Activated CD8-positive, alpha-beta memory T cell treated with anti-CD3 and anti-CD28 coated beads for 1 hour (primary cell): ENCODE measurements at regions not wholly inside any gene's neighbourhood (a gene's known extent, or its start where the extent isn't known, plus 50 kb on each side); places are given as distances from the start of the nearest gene placed in this dataset.

Source experiments
- DNase-seq, 2 donors: peaks; one replicate each; pipeline ENCODE4 v3.0.0-alpha.2; 2020; ENCODE audit warnings: low read depth in 1 of 2; ENCODE audit errors: extremely low read depth in 1 of 2

DNA sequence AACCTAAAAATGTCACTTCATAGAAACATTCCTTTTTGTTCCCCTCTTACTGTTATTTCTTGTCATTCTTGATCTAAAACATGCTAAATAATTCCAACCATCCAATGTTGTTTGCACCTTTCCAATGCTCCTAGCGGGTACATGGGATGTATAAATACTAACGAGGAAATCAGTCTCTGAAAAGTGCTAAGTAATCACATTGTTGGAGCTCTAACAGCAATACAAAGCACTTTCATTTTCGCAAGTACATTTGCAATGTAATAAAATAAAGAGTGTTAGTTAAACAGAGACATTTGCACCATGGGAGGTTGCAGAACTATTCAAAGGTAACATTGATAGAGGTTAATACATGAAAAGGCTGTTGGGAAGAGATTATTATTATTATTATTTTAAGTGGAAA, 286.2 kb upstream of the ACVR2A start:
- DNase-seq = no peak

DNA sequence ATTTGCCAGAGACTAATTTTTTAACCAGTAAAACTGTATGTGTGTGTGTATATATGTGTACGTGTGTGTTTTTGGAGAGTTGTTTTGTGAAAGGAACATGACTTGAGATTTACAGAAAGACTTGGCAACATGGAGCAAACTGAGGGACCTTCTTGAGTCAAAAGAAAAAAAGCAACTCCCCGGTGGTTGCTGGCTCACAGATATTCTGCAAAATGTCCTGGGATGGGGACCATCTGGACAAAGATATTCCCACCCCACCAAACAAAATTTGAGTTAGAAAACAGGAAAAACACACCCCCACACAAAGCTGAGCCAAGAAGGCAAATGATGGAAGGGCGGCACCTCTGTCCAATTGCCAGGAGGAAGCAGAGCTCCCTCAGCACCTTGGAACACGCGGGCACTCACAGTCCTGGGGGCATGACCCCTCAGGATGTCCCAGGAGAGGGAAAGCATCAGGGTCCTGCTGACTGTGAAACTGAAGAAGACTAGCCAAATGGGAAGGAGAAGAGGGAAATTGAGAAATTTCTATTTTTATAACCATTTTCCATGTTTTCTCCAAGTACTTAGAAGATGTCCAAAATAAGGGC, 290.2 kb upstream of the ACVR2A start:
- DNase-seq = no peak

DNA sequence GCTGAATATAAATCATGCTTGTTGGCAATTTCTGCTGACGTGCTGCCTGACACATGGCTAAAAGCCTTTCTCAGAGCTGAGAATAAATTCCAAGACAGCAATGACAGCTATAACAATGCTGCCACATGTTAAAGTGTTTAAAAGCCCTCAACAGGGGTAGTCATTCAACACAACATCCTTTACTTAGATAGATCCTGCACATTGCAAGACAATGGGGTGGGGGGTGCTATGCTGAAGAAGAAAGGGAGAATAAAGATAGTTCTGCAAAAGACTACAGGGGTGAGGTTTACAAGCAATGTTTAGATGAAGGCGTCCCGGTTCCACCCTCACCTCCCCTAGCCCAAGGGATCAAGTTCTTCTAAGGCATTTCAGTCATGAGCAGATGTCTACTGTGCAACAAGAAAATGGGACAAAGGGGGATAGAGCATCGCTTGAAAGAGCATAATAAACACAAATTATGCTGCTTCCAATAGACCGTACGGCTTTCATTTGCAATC, 291.0 kb upstream of the ACVR2A start:
- no peak for DNase-seq

DNA sequence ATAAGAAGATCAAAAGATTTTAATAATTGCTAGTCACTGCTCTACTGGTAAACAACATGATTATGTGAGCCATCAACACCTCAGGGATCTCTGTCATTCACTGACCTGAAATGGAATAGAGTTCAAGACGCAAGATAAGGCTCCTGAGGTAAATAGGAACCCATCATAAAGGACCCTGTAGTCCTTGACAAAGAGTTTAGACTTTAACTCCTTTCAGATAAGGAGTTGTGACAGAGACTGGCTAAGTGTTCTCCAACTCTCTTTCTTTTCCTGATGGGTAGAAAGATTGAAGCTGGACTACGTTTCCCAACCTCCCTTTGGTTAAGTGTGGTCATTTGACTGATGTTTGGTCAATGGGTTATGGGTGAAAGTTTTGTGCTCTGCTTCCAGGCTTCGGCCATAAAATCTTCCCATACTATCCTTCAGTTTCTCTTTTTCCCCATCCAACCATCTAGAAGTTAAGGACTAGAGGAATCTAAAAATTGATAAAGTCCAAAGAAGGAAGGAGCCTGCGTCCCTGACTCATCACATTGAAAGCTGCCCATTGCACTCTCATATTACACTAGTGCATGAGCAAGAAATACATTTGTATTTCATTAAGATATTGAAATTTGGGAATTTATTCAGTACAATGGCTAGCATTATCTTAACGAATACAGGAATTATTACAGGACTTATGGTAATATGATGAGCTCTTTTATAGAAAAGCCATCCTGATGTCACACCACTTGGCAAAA, 293.7 kb upstream of the ACVR2A start:
- DNase-seq = no peak

DNA sequence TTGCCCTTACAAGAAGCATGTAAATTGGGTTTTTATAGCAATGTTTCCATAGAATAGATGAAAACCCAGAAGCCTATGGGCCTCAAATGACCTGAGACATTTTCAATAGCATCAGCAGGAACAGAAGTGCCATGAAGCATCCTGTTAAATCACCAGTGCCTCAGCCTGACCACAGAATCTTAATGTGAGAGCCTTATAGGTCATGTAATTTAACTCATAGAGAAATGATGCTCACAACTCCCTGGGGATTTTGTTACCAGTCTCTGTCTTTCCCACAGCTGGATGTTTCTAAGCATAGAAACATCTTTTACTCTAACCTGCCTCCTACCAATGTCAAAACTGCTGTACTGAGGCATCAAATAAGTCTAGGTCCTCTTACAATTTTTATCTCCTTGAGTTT, 295.8 kb upstream of the ACVR2A start:
- DNase-seq = no peak

DNA sequence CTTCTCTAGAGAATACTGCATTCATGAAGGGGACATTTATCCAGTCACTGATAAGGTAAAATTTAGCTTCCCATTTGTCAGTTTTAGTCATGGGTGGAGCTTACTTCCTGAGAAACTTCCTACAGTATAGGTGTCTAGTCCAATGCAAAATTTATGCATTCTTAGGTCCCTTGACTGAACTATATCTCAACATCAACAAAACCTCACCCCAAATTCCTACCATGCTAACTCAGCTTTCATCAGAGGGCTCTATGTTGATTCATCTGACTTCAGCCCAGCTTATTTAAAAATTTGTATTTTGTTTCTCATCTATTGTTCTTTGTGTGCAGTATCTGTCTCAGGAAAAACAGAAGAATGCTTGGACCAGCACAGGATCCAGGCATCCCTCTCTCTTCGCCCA, 296.4 kb upstream of the ACVR2A start:
- DNase-seq = no peak

DNA sequence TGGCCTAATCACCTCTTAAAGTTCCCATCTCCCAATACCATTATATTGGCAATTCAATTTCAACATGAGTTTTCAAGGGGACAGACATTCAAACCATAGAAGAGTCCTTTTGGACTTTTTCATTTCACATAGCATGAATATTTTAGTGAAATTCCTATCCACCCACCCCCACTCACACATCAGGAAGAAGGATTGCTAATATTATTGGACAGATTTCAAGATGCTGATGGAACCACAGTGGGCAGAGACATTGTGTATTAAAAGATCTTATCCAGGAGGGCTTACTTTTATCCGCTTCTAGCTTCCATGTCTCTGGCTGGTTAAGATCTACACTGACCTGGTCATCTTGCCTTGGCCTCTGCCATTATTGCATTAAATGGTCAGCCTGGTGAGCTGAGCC, 297.4 kb upstream of the ACVR2A start:
- no peak for DNase-seq

DNA sequence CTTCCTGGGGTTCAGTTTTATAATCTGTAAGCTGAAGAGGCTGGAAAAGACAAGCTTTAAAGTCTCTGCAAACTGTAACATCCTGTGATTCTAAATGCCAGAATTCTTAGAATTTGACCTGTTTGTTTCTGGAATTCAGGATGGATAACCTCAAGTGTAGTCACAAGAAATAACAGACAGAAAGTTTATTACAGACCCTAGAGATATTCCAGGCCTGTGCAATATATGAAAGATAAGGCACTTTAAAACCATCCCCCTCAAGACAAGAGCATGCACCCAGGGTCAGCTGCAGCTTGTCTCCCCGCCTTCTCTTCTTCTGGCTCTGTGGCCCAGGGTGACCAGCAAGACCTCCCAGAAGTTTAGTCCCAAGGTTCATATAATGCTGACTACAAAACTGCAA, 298.7 kb upstream of the ACVR2A start:
- no peak for DNase-seq

DNA sequence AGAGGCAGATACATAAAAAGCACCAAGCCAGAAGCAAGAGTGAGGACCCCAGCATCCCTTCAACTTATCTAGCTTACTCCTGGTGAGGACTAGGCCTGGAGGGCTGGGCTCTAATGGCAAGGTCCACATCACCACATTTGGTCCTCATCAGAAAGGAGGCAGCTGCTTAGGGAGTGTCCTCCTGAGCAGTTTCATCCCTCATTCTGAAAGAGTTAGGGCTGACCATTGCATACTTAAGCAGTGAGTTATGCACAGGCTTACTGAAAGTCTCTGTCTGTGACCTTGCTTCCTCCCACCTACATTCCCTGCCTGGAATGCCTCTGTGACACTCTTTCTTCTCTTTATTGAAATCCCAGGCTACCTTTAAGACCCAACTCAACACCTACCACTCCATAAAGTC, 301.8 kb upstream of the ACVR2A start:
- DNase-seq = no peak

DNA sequence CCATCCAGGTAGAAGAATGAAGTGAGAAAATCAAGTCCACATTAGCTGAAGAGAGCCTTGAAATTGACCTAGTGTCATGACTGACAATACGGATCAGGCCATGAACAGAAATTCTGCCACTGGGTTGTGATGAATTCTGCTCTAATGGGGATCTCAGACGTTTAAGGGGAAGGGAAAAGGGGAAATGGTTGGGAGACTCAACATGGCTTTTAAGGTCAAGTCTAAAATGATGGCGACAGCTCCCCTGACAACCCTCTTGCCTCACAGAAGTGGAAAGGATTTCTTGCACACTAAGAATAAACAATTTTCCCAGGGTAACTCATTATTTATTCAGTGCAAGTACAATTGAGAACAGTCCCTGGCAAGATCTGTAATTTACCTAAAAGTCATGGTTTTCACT, 302.5 kb upstream of the ACVR2A start:
- DNase-seq = no peak

DNA sequence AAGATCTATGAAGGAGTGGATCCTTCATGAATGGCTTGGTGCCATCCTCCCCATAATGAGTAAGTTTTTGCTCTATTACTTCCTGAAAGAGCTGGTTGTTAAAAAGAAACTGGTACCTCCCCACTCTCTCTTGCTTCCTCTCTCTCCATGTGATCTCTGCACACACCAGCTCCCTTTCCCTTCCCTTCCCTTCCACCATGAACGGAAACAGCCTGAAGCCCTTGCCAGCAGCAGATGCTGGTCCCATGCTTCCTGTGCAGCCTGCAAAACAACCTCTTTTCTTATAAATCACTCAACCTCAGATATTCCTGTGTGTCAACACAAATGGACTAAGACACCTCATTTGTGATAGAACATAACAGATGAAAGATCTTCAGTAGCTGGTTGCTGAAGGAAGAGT, 303.5 kb upstream of the ACVR2A start:
- no peak for DNase-seq

DNA sequence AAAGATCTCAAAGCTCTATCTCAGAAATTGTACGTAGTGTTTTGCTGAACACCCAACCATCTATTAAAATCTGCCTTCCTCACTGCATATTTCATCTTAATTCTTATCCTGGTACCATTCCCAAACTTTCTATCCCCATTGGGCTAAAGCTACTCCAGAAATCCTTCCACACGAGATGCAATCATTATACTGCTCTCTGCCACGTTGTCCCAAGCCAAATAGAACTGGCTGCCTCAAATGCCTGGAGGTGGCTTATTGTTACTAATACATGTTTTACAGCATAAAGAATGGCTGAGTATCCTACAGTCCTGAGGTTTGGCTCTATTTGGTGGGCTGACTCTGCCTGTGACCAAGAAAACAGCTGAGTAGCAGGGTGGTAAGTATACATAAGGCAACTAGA, 306.0 kb upstream of the ACVR2A start:
- DNase-seq = no peak

DNA sequence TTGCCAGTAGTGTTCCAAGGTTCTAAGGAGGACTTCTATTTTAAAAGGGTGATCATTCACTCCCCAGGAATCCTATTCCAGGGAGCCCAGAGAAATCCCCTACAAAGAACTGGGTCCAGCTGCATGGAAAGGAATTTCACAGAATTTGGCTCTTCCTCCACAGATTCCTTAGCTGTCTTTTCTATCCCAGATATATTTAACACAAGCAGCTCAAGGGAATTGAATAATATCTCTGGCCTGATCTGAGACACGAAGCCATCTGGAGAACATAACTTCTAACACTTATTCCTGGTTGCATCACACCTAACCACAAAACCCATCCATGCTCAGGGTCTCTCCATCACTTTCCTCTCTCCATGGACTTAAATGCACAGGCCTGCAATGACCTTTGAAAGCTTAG, 306.7 kb upstream of the ACVR2A start:
- DNase-seq = no peak

DNA sequence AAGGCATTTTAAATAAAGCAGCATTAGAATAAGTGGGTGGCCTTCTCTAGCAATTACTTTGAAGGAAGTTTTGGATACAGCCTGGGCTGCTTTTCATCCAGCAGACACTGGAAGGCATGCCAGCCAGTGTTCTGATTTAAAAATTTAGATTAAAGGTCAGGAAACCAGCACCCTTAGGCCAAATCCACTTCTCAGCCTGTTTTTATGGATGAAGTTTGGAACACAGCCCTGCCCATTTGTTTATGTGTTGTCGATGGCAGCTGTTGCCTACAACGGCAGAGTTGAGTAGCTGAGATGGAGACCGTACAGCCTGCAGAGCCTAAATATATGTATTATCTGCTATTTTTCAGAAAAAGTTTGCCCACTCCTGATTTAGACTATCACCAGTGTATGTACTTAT, 313.6 kb upstream of the ACVR2A start:
- no peak for DNase-seq

DNA sequence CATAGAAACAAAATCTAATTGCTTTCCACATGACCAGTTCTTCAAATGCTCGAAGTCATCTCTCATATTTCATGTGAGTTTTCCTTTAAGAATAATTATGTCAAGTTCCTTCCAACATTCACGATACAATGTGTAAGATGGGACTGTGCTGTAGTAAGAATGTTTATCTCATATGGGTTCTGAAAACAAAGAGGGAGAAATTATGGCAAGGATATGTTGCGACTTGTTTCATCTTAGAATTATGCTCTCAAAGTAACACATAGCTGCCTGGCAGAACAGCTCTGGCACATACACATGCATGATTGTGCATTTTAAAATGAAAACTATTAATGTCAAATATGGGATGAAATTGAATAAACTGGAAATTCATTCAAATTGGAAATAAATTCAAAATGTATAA, 314.8 kb upstream of the ACVR2A start:
- DNase-seq = no peak

DNA sequence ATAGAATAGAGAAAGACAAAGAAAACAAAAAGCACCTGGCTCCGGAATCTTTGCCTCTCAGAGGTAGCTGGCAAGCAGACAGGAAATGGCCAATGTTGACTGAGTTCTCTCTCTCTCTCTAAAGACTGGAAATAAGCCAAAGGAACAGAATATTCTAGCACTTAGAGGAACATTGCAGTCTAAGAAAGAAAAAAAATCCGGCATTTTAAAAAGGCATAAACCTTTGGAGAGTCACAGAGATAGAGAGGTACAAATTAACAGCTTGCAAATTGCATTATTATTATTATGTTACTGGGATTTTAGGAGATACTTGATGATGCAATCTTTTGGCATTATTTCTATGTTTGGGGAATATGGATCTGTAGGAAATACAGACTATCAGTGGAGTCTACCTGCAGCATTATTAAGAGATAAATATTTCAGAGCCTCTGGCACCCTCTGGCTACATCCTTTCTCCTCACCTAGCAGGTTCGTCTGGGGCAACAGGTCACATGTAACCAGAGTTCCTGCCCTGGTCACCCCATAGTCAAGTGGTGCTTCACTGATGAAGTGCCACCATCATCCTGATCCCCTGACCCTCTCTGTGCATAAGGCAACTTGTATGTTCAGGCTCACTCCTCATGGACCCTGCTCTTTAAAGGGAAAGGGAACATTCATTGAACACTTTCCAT, 318.9 kb upstream of the ACVR2A start:
- DNase-seq = no peak

DNA sequence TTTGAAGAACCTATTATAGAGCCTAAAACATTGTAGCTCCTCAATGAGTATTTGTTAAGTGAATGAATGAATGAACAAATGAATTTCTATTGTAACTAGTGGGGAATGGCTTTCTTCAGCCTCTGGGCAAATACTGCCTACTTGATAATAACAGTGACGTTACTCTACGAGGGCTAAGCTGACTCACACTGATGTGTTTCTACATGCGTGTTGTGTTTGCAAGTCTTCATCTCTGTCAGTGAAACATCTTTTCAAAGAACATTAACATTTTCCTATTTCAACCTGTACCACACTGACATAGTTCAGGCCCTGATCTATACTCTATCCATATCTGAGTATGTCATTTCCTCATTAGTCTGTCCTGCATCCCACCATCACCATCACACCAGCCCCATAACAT, 319.9 kb upstream of the ACVR2A start:
- no peak for DNase-seq

DNA sequence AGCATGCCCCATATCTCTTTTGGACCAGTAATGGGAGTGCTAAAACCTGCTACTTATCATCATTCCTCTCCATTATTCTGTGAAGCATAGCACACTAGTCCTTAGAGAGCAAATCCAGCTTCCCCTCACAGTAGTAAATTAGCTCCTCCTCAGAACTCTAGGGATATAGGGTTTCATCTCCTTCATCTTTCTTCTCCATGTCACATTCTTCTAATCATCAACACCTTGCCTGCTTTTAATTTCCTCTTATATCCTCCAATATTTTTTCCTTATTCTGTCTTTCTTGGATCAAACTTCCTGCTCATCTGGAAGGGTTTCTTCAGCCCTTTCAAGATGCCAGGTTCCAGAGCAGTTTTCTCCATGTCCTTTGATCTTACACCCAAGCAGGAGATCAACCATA, 321.4 kb upstream of the ACVR2A start:
- no peak for DNase-seq

DNA sequence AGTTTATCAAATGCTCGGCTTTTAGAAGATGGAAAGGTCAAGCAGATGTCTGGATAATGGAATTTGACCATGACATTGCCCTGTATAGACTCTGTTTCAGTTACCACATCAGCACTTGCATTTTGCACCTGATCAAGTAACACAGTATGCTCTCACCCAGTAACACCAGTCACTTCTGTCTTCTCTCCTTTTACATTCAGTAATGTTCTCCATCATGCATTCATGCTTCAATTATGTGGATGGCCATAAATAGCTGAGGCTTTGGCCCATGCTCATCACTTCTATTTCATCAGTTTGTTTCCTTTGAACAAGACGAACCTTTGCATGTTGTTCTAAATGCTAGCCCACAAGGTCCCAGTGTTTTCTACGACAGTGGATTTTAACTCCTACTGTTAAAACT, 322.9 kb upstream of the ACVR2A start:
- DNase-seq = no peak

DNA sequence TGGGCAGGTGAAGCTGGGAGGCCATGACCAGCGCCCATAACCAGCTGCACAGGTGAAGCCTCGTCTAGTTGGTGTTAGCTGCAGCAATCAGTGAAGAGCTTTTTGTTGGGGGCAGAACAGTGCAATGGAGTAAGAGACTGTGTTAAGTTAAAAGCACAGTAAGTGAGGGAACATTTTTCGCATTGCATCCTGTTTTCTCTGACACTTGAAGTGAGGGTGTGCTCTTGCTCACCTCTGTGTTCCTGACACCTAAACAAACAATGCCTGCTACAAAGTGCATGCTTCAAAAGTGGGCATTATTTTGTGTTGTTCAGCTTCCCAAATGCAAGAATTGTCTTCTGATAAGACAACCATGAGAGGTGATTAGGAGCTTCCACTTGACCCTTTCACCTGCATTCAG, 324.0 kb upstream of the ACVR2A start:
- DNase-seq = no peak

DNA sequence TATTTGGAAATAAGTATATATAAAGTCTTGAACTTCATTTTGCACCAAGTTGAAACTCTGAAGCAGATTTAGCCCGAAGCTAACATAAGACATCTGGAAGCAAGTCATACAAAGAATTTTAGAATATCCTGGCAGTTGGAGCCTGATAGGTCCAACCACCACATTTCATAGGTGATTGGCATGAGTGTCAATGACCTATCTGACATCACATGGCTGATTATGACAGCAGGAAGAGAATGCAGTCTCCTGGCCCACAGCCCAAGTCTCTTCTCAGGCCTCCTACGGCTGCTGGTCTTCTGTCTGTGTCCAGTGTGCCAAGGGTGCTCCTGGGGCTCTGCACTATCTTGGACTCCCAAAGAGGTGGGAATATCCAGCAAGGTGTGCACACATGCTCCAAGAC, 325.7 kb upstream of the ACVR2A start:
- DNase-seq = no peak

DNA sequence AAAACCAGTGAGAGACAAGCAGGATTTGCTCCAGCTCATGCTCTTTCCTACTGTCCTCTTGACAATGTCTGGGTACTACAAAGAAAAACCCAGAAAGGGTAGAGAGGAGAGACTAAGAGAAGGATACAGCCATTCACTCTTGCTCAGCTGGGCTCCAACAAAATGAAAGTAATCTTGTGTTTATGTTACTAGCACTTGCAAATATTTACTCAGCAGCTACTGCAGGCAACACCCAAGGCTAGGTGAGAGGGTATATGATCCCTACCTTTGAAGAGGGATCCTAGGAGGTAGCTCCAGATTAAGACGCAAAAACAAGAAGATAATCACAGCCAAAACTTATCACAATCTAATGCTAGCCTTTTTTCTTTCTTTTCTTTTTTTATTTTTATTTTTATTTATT, 329.6 kb upstream of the ACVR2A start:
- no peak for DNase-seq
